Loucy (cell line): ENCODE measurements at regions not wholly inside any gene's neighbourhood (a gene's known extent, or its start where the extent isn't known, plus 50 kb on each side); places are given as distances from the start of the nearest gene placed in this dataset.
A peak's percentile ranks its signal among the peaks of the same experiment; 100 is the strongest.

Experiments used
- H2AFZ ChIP-seq: fragments of 200-600 bp; sonication (generic); 2 replicates; pipeline ENCODE4 v1.6.0; 2016; ENCODE audit warnings: antibody characterized with exemption, mild to moderate bottlenecking, low read length, moderate library complexity
- H3F3A ChIP-seq: fragments of 200-600 bp; 2 replicates; pipeline ENCODE4 v1.6.0; 2016; ENCODE audit warnings: antibody characterized with exemption, low read depth, mild to moderate bottlenecking
- H3K27me3 ChIP-seq: fragments of 200-600 bp; sonication (generic); 2 replicates; pipeline ENCODE4 v1.6.1; 2014; ENCODE audit warnings: low read length, mild to moderate bottlenecking; ENCODE audit not compliant: insufficient read depth, poor library complexity, severe bottlenecking
- H3K36me3 ChIP-seq: fragments of 200-600 bp; sonication (generic); 2 replicates; pipeline ENCODE4 v1.6.1; 2016; ENCODE audit warnings: low read length; ENCODE audit not compliant: insufficient read depth
- H3K4me1 ChIP-seq: fragments of 200-600 bp; sonication (generic); 2 replicates; pipeline ENCODE4 v1.5.1; 2014; ENCODE audit warnings: low read length, mild to moderate bottlenecking; ENCODE audit not compliant: insufficient read depth, poor library complexity, severe bottlenecking
- H3K4me2 ChIP-seq: fragments of 200-600 bp; sonication (generic); 2 replicates; pipeline ENCODE4 v1.6.0; 2014; ENCODE audit warnings: antibody characterized with exemption, low read length, low read depth, mild to moderate bottlenecking; ENCODE audit not compliant: poor library complexity, severe bottlenecking
- H3K4me3 ChIP-seq: fragments of 200-600 bp; sonication (generic); 2 replicates; pipeline ENCODE4 v1.5.1; 2014; ENCODE audit warnings: low read length, mild to moderate bottlenecking, mixed read lengths; ENCODE audit not compliant: poor library complexity, severe bottlenecking
- H3K79me2 ChIP-seq: fragments of 200-600 bp; sonication (generic); 2 replicates; pipeline ENCODE4 v1.6.1; 2014; ENCODE audit warnings: low read length; ENCODE audit not compliant: insufficient read depth
- H3K9ac ChIP-seq: fragments of 200-600 bp; sonication (generic); 2 replicates; pipeline ENCODE4 v1.6.0; 2014; ENCODE audit warnings: mild to moderate bottlenecking, low read depth, low read length, moderate library complexity; ENCODE audit not compliant: poor library complexity, severe bottlenecking
- H3K9me2 ChIP-seq: fragments of 200-600 bp; sonication (generic); replicated peaks from 2 replicates; pipeline ENCODE4 v1.6.1; 2016; ENCODE audit warnings: low read depth, low read length, mixed read lengths
- H3K9me3 ChIP-seq: fragments of 200-600 bp; sonication (generic); 2 replicates; pipeline ENCODE4 v1.6.1; 2014; ENCODE audit warnings: mild to moderate bottlenecking, antibody characterized with exemption, low read length, low read depth; ENCODE audit not compliant: insufficient read depth
- H4K20me1 ChIP-seq: fragments of 200-600 bp; sonication (generic); 2 replicates; pipeline ENCODE4 v1.6.0; 2014; ENCODE audit warnings: antibody characterized with exemption, low read length, mild to moderate bottlenecking; ENCODE audit not compliant: insufficient read depth, poor library complexity, severe bottlenecking
- EZH2phosphoT487 ChIP-seq: fragments of 200-600 bp; IDR thresholded peaks from 2 replicates; pipeline ENCODE4 v1.6.1; 2018; ENCODE audit warnings: antibody characterized with exemption, mild to moderate bottlenecking, moderate library complexity, borderline replicate concordance
- TF ChIP-seq, protein P1 (sequence below): fragments of 200-600 bp; sonication (generic); conservative IDR thresholded peaks from 2 replicates; pipeline ENCODE4 v1.5.1; 2014; ENCODE audit warnings: mild to moderate bottlenecking, antibody characterized with exemption, low read length

DNA sequence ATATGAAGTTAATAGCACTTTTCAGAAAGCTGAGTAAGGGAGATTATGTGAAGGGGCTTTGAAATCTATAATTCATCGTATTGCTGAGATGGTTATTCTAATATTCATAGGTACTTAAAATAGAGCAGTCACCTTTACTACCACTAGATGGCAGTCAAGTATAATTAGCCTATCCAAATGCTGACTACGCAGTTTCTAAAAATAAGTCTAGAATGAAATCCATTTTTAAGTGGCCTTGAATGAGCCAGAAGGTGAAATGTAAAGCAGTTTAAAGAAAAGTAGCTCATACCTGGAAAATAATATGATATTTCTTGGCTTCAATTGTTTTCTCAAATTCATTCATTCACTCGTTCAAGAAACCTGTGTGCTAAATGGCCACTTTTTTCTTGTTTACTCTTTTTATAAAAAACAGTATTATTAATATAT, 1277.1 kb downstream of the GATA3 start:
- TF ChIP-seq, protein P1, sequence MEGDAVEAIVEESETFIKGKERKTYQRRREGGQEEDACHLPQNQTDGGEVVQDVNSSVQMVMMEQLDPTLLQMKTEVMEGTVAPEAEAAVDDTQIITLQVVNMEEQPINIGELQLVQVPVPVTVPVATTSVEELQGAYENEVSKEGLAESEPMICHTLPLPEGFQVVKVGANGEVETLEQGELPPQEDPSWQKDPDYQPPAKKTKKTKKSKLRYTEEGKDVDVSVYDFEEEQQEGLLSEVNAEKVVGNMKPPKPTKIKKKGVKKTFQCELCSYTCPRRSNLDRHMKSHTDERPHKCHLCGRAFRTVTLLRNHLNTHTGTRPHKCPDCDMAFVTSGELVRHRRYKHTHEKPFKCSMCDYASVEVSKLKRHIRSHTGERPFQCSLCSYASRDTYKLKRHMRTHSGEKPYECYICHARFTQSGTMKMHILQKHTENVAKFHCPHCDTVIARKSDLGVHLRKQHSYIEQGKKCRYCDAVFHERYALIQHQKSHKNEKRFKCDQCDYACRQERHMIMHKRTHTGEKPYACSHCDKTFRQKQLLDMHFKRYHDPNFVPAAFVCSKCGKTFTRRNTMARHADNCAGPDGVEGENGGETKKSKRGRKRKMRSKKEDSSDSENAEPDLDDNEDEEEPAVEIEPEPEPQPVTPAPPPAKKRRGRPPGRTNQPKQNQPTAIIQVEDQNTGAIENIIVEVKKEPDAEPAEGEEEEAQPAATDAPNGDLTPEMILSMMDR: peak; percentile 88
- TF ChIP-seq EZH2phosphoT487: no peak
- Histone ChIP-seq H3K4me3 (no peak overlapping the region), H3K4me1 (no peaks in the 10 kb centered on the region), H3K79me2 (no peaks in the 10 kb centered on the region), H2AFZ (no peak overlapping the region), H4K20me1 (no peaks in the 10 kb centered on the region), H3F3A (no peaks in the 10 kb centered on the region), H3K4me2 (no peak overlapping the region), H3K9me2 (no peaks in the 10 kb centered on the region), H3K9me3 (no peaks in the 10 kb centered on the region), H3K36me3 (no peaks in the 10 kb centered on the region), H3K27me3 (no peaks in the 10 kb centered on the region), H3K9ac (no peak overlapping the region)

DNA sequence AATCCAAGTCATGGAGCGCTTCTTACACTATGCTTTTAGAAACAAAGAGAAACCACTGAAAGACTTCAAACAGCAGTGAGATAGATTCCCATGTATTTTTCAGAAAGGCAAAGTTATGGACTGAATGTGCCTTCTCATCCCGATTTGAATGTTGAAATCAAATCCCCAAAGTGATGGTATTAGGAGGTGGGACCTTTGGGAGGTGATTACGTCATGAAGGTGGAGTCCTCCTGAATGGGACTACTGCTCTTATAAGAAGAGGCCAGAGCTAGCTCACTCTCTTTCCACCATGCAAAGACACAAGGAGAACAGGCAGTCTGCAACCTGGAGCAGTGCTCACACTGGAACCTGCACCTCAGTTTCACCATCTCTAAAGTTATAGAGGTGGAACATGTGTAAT, 1279.8 kb downstream of the GATA3 start:
- TF ChIP-seq, protein P1: no peak
- no peak for TF ChIP-seq EZH2phosphoT487
- no peaks in the 10 kb centered on the region for H3K36me3 ChIP-seq
- no peak overlapping the region for H3K9ac ChIP-seq
- no peaks in the 10 kb centered on the region for H3K27me3 ChIP-seq
- no peak overlapping the region for H3K4me2 ChIP-seq
- no peak overlapping the region for H2AFZ ChIP-seq
- H3K4me1 ChIP-seq: no peaks in the 10 kb centered on the region
- no peaks in the 10 kb centered on the region for H4K20me1 ChIP-seq
- H3K4me3 ChIP-seq: no peak overlapping the region
- H3K79me2 ChIP-seq: no peaks in the 10 kb centered on the region
- H3K9me2 ChIP-seq: no peaks in the 10 kb centered on the region
- H3K9me3 ChIP-seq: no peaks in the 10 kb centered on the region
- no peaks in the 10 kb centered on the region for H3F3A ChIP-seq

DNA sequence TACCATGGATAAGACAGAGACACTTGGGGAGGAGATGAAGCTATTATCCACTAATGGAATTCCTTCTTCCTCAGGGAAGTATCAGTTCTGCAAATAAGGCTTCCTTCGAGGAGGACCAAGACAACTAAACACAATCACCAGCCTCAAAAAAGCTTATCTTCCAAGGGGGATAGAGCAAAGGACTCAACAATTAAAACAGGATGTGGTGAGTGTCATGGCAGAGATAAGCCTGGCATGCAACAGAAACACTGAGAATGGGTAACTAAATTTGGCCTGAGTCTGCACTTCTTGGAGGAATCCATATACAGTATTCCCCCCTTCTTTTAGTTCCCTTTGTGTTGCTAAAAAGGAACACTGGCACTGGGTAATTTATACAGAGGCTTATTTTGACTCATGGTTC, 1285.2 kb downstream of the GATA3 start:
- no peaks in the 10 kb centered on the region for H3F3A ChIP-seq

More for the DNA sequence above, 1285.2 kb downstream of the GATA3 start:
- TF ChIP-seq EZH2phosphoT487: no peak
- TF ChIP-seq, protein P1: no peak
- H3K9ac ChIP-seq: no peak overlapping the region
- no peaks in the 10 kb centered on the region for H3K9me3 ChIP-seq
- no peaks in the 10 kb centered on the region for H3K9me2 ChIP-seq
- H4K20me1 ChIP-seq: no peaks in the 10 kb centered on the region
- no peak overlapping the region for H3K4me3 ChIP-seq
- no peak overlapping the region for H3K4me2 ChIP-seq
- H3K36me3 ChIP-seq: no peaks in the 10 kb centered on the region
- no peak overlapping the region for H2AFZ ChIP-seq
- H3K27me3 ChIP-seq: no peaks in the 10 kb centered on the region
- peaks cover 6% of the 10 kb centered on the region for H3K4me1 ChIP-seq
- no peaks in the 10 kb centered on the region for H3K79me2 ChIP-seq
